DOHH2 (cell line): ENCODE measurements at regions not wholly inside any gene's neighbourhood (a gene's known extent, or its start where the extent isn't known, plus 50 kb on each side); places are given as distances from the start of the nearest gene placed in this dataset.

Source experiments
- CTCF ChIP-seq: fragments of 200-600 bp; sonication (generic); IDR thresholded peaks from one replicate; pipeline ENCODE4 v1.5.1; 2014; ENCODE audit warnings: antibody characterized with exemption, mild to moderate bottlenecking, low read depth, low read length; ENCODE audit not compliant: poor library complexity, severe bottlenecking
- EZH2phosphoT487 ChIP-seq: fragments of 200-600 bp; sonication (generic); IDR thresholded peaks from 2 replicates; pipeline ENCODE4 v1.6.1; 2017; ENCODE audit warnings: borderline replicate concordance, mild to moderate bottlenecking, antibody characterized with exemption, low read length, moderate library complexity, mixed read lengths

- no peak for TF ChIP-seq CTCF
- TF ChIP-seq EZH2phosphoT487: no peak
Measured at GRCh38 chr6:135796643-135797305, 54.7 kb upstream of the PDE7B start.
